ENCODE measurements at regions not wholly inside any gene's neighbourhood (a gene's known extent, or its start where the extent isn't known, plus 50 kb on each side); places are given as distances from the start of the nearest gene placed in this dataset.

DNA sequence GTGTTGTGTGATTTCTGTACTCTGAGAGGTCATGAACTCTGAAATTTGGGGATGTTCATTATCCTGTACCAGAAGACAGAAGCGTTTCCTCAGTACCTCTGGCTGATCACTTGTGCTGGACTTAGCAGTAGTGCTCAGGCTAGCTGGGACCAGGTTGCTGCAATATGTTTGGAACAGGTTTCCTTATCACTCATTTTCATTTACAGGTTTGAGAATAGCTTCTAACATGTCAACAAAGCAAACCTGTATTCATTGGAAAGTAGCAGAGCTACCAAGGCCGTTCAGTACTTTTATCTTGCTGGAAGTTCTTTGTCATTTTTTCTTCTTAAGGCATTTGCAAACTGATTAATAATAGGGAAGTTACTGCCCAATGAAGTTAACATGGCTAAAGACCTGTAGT, 242.9 kb upstream of the ANKRD50 start (continued):
- TF ChIP-seq ZNF318 (IDR thresholded peaks at IDR 0.05; ENCODE audit: borderline replicate concordance in 1 of 2, low read depth in 1 of 2) = no peak
- no peak for TF ChIP-seq ZNF384 (IDR thresholded peaks at IDR 0.05; ENCODE audit: low read depth, low read length)
- TF ChIP-seq EWSR1 (IDR thresholded peaks at IDR 0.05; ENCODE audit: borderline replicate concordance, low read depth, partially characterized antibody) = no peak
- TF ChIP-seq MXI1 (IDR thresholded peaks at IDR 0.05; ENCODE audit: low read depth, low read length) = no peak
- no peak for TF ChIP-seq ZNF511 (CRISPR knock-in tag; IDR thresholded peaks at IDR 0.05)
- TF ChIP-seq SNIP1 (IDR thresholded peaks at IDR 0.05; ENCODE audit: low read depth) = no peak
